ENCODE measurements at regions not wholly inside any gene's neighbourhood (a gene's known extent, or its start where the extent isn't known, plus 50 kb on each side); places are given as distances from the start of the nearest gene placed in this dataset.

- H3K27me3 ChIP-seq (ENCODE audit: control insufficient read depth in 2 of 2, insufficient read depth in 2 of 2, low read length in 2 of 2) = no peaks in the 10 kb centered on the region
- intact Hi-C loops (cut with micrococcal nuclease) = no loop called here
- H3K36me3 Mint-ChIP-seq = no peaks in the 10 kb centered on the region
Measured at GRCh38 chr7:8921807-8922206, 488.4 kb downstream of the NXPH1 start.

DNA sequence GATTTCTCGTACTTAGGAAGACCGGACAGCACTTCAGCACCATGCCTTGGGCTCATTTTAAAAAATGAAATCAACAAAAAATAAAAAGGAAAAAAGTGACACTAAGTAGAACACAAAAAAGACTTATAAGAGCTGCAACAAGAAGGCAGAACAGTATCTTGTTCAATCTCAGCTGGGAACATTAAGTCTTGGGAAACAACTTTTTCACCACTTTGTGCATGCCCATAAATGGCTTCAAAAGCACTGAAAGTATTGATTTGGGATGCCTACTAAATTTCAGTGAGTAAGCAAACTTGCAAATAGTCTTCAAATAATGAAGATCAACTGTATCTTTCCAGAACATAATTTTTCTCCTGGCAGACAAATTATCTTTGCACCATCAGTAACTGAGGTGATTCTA, 489.3 kb downstream of the NXPH1 start:
- no peak overlapping the region for H3K9ac ChIP-seq (ENCODE audit: insufficient read depth, low read length, poor library complexity, severe bottlenecking)
- no peak overlapping the region for H3K27ac ChIP-seq (ENCODE audit: low read depth in 1 of 2, low read length in 2 of 2)
- no peak overlapping the region for H3K4me2 ChIP-seq (replicated peaks; ENCODE audit: extremely low read depth, low read length, poor library complexity, severe bottlenecking)
- no peak overlapping the region for H3K27ac Mint-ChIP-seq
- peaks cover 0 to under 1% (median 0%) of the 10 kb centered on the region in 3 donors for H3K27me3 Mint-ChIP-seq (ENCODE audit: low read depth in 3 of 3)
- no peak overlapping the region for H3K4me3 Mint-ChIP-seq
- no peaks in the 10 kb centered on the region for H4K20me1 ChIP-seq (ENCODE audit: insufficient read depth, low read length)
- no peaks in the 10 kb centered on the region for H3K79me2 ChIP-seq (ENCODE audit: insufficient read depth, low read length)
- H3K36me3 ChIP-seq (replicated peaks in 1 of 2; ENCODE audit: control insufficient read depth in 1 of 2, insufficient read depth in 2 of 2, low read length in 2 of 2) = no peaks in the 10 kb centered on the region
- H3K4me1 ChIP-seq (ENCODE audit: control insufficient read depth in 1 of 2, insufficient read depth in 2 of 2, low read length in 2 of 2) = no peaks in the 10 kb centered on the region
- H3K4me3 ChIP-seq (replicated peaks in 1 of 3; ENCODE audit: low read depth in 2 of 3, low read length in 3 of 3) = no peak overlapping the region
- DNase-seq = no peak
- peaks cover 0 to 8% (median 5%) of the 10 kb centered on the region in 7 donors for H3K9me3 Mint-ChIP-seq
- no peaks in the 10 kb centered on the region for H3K4me1 Mint-ChIP-seq
- no peak overlapping the region for H2AFZ ChIP-seq (ENCODE audit: insufficient read depth, low read depth, low read length, poor library complexity, severe bottlenecking)
- intact Hi-C loops (cut with micrococcal nuclease) = no loop called here
- TF ChIP-seq, protein P1, sequence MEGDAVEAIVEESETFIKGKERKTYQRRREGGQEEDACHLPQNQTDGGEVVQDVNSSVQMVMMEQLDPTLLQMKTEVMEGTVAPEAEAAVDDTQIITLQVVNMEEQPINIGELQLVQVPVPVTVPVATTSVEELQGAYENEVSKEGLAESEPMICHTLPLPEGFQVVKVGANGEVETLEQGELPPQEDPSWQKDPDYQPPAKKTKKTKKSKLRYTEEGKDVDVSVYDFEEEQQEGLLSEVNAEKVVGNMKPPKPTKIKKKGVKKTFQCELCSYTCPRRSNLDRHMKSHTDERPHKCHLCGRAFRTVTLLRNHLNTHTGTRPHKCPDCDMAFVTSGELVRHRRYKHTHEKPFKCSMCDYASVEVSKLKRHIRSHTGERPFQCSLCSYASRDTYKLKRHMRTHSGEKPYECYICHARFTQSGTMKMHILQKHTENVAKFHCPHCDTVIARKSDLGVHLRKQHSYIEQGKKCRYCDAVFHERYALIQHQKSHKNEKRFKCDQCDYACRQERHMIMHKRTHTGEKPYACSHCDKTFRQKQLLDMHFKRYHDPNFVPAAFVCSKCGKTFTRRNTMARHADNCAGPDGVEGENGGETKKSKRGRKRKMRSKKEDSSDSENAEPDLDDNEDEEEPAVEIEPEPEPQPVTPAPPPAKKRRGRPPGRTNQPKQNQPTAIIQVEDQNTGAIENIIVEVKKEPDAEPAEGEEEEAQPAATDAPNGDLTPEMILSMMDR (IDR thresholded peaks at IDR 0.05) = no peak
- WGBS (ENCODE audit: insufficient coverage) = no CpG with 5 or more reads among the region's 2 CpGs
- peaks cover 8 to 12% of the 10 kb centered on the region in 2 donors for H3K9me3 ChIP-seq (replicated peaks in 1 of 2; ENCODE audit: control insufficient read depth in 1 of 2, insufficient read depth in 1 of 2, low read length in 2 of 2)
- H3K27me3 ChIP-seq (ENCODE audit: control insufficient read depth in 2 of 2, insufficient read depth in 2 of 2, low read length in 2 of 2) = no peaks in the 10 kb centered on the region
- no peaks in the 10 kb centered on the region for H3K36me3 Mint-ChIP-seq

More at GRCh38 chr7:8921807-8922206, 488.4 kb downstream of the NXPH1 start:
- Mint-ChIP-seq H3K27me3 (ENCODE audit: low read depth in 3 of 3) (peaks cover 0 to 2% (median 0%) of the 10 kb centered on the region in 3 donors), H3K4me3 (no peak overlapping the region), H3K4me1 (no peaks in the 10 kb centered on the region), H3K9me3 (peaks cover 0 to 8% (median 5%) of the 10 kb centered on the region in 7 donors), H3K27ac (no peak overlapping the region)
- Histone ChIP-seq H3K27ac (ENCODE audit: low read depth in 1 of 2, low read length in 2 of 2) (no peak overlapping the region), H2AFZ (ENCODE audit: insufficient read depth, low read depth, low read length, poor library complexity, severe bottlenecking) (no peak overlapping the region), H3K9me3 (replicated peaks in 1 of 2; ENCODE audit: control insufficient read depth in 1 of 2, insufficient read depth in 1 of 2, low read length in 2 of 2) (peaks cover 8 to 12% of the 10 kb centered on the region in 2 donors), H3K4me3 (replicated peaks in 1 of 3; ENCODE audit: low read depth in 2 of 3, low read length in 3 of 3) (no peak overlapping the region), H4K20me1 (ENCODE audit: insufficient read depth, low read length) (no peaks in the 10 kb centered on the region), H3K36me3 (replicated peaks in 1 of 2; ENCODE audit: control insufficient read depth in 1 of 2, insufficient read depth in 2 of 2, low read length in 2 of 2) (no peaks in the 10 kb centered on the region), H3K79me2 (ENCODE audit: insufficient read depth, low read length) (no peaks in the 10 kb centered on the region), H3K4me2 (replicated peaks; ENCODE audit: extremely low read depth, low read length, poor library complexity, severe bottlenecking) (no peak overlapping the region), H3K9ac (ENCODE audit: insufficient read depth, low read length, poor library complexity, severe bottlenecking) (no peak overlapping the region), H3K4me1 (ENCODE audit: control insufficient read depth in 1 of 2, insufficient read depth in 2 of 2, low read length in 2 of 2) (no peaks in the 10 kb centered on the region)
- no peak for DNase-seq
- TF ChIP-seq, protein P1 (IDR thresholded peaks at IDR 0.05) = no peak
- 43% methylated on average over 1 of the region's 1 CpG for WGBS (ENCODE audit: insufficient coverage)
